ENCODE measurements at regions not wholly inside any gene's neighbourhood (a gene's known extent, or its start where the extent isn't known, plus 50 kb on each side); places are given as distances from the start of the nearest gene placed in this dataset.

GRCh38 chr6:166684866-166685265 is 57.8 kb upstream of the RPS6KA2 start:
- H3K36me3 ChIP-seq = no peaks in the 10 kb centered on the region
- DNase-seq (ENCODE audit: low spot score) = no peak
- H3K9me3 ChIP-seq = no peaks in the 10 kb centered on the region
- H3K4me1 ChIP-seq (ENCODE audit: control insufficient read depth in 1 of 2, low read depth in 2 of 2) = no peaks in the 10 kb centered on the region
- TF ChIP-seq CTCF (IDR thresholded peaks at IDR 0.05) = no peak
- no peak overlapping the region for H3K4me3 ChIP-seq
- ATAC-seq (ENCODE audit: insufficient number of reproducible peaks, low FRiP score, low read depth) = no peak
- no peaks in the 10 kb centered on the region for H3K27me3 ChIP-seq (replicated peaks; ENCODE audit: insufficient read depth)
- H3K27ac ChIP-seq = no peak overlapping the region

GRCh38 chr6:166684170-166684569 is 57.1 kb upstream of the RPS6KA2 start:
- Histone ChIP-seq H3K9me3 (no peaks in the 10 kb centered on the region), H3K4me3 (no peak overlapping the region), H3K27me3 (replicated peaks; ENCODE audit: insufficient read depth) (no peaks in the 10 kb centered on the region), H3K27ac (no peak overlapping the region), H3K4me1 (ENCODE audit: control insufficient read depth in 1 of 2, low read depth in 2 of 2) (no peaks in the 10 kb centered on the region), H3K36me3 (no peaks in the 10 kb centered on the region)
- ATAC-seq (ENCODE audit: insufficient number of reproducible peaks, low FRiP score, low read depth) (no peak), DNase-seq (ENCODE audit: low spot score) (no peak)
- no peak for TF ChIP-seq CTCF (IDR thresholded peaks at IDR 0.05)

GRCh38 chr6:166683477-166683876 is 56.4 kb upstream of the RPS6KA2 start:
- TF ChIP-seq CTCF (IDR thresholded peaks at IDR 0.05) = no peak
- H3K4me1 ChIP-seq (ENCODE audit: control insufficient read depth in 1 of 2, low read depth in 2 of 2) = no peaks in the 10 kb centered on the region

GRCh38 chr6:166679566-166679965 is 52.5 kb upstream of the RPS6KA2 start:
- H3K4me1 ChIP-seq (ENCODE audit: control insufficient read depth in 1 of 2, low read depth in 2 of 2) = peaks cover 0 to 2% of the 10 kb centered on the region in 2 donors
- H3K27me3 ChIP-seq (replicated peaks; ENCODE audit: insufficient read depth) = no peaks in the 10 kb centered on the region
- H3K36me3 ChIP-seq = no peaks in the 10 kb centered on the region
- no peak for DNase-seq (ENCODE audit: low spot score)
- no peak for TF ChIP-seq CTCF (IDR thresholded peaks at IDR 0.05)
- no peak overlapping the region for H3K27ac ChIP-seq
- no peaks in the 10 kb centered on the region for H3K9me3 ChIP-seq
- no peak for ATAC-seq (ENCODE audit: insufficient number of reproducible peaks, low FRiP score, low read depth)
- H3K4me3 ChIP-seq = no peak overlapping the region

More at GRCh38 chr6:166683477-166683876, 56.4 kb upstream of the RPS6KA2 start:
- no peaks in the 10 kb centered on the region for H3K36me3 ChIP-seq
- H3K27ac ChIP-seq = no peak overlapping the region
- DNase-seq (ENCODE audit: low spot score) (no peak), ATAC-seq (ENCODE audit: insufficient number of reproducible peaks, low FRiP score, low read depth) (no peak)
- H3K27me3 ChIP-seq (replicated peaks; ENCODE audit: insufficient read depth) = no peaks in the 10 kb centered on the region
- no peak overlapping the region for H3K4me3 ChIP-seq
- H3K9me3 ChIP-seq = no peaks in the 10 kb centered on the region

GRCh38 chr6:166678426-166678825 is 51.4 kb upstream of the RPS6KA2 start:
- ATAC-seq (ENCODE audit: insufficient number of reproducible peaks, low FRiP score, low read depth) (no peak), DNase-seq (ENCODE audit: low spot score) (no peak)
- no peak for TF ChIP-seq CTCF (IDR thresholded peaks at IDR 0.05)
- H3K4me3 ChIP-seq = no peak overlapping the region
- H3K27me3 ChIP-seq (replicated peaks; ENCODE audit: insufficient read depth) = no peaks in the 10 kb centered on the region
- H3K36me3 ChIP-seq = no peaks in the 10 kb centered on the region
- H3K9me3 ChIP-seq = no peaks in the 10 kb centered on the region
- H3K4me1 ChIP-seq (ENCODE audit: control insufficient read depth in 1 of 2, low read depth in 2 of 2) = peaks cover 6 to 14% of the 10 kb centered on the region in 2 donors
- H3K27ac ChIP-seq = no peak overlapping the region
